Vagina (tissue), 2 donors: ENCODE measurements at regions not wholly inside any gene's neighbourhood (a gene's known extent, or its start where the extent isn't known, plus 50 kb on each side); places are given as distances from the start of the nearest gene placed in this dataset.

ENCODE experiments used
- DNase-seq, 2 donors: peaks; one replicate each; pipeline ENCODE4 v3.0.0-alpha.2; 2017; ENCODE audit errors: extremely low spot score in 2 of 2
- H3K27ac ChIP-seq: fragments of 200-600 bp; sonication (generic); one replicate; pipeline ENCODE4 v1.5.1; 2019
- H3K27me3 ChIP-seq: fragments of 200-600 bp; sonication (generic); one replicate; pipeline ENCODE4 v1.5.1; 2019
- H3K36me3 ChIP-seq, 2 donors: fragments of 200-600 bp; sonication (generic); one replicate each; pipeline ENCODE4 v1.5.1; 2017 to 2019
- H3K4me1 ChIP-seq: fragments of 200-600 bp; sonication (generic); one replicate; pipeline ENCODE4 v1.5.1; 2019
- H3K4me3 ChIP-seq, 2 donors: fragments of 200-600 bp; sonication (generic); 1 replicate in 1 of 2; 2 replicates in 1 of 2; pipeline ENCODE4 v1.5.1; 2016 to 2019
- H3K9me3 ChIP-seq: fragments of 200-600 bp; sonication (generic); one replicate; pipeline ENCODE4 v1.5.1; 2019
- POLR2A ChIP-seq, 2 donors: fragments of 450-650 bp; IDR thresholded peaks; one replicate each; pipeline ENCODE4 v1.6.1; 2017; ENCODE audit warnings: antibody characterized with exemption in 2 of 2, mild to moderate bottlenecking in 2 of 2, moderate library complexity in 2 of 2
- POLR2AphosphoS5 ChIP-seq, 2 donors: sonication (generic); formaldehyde crosslinking; IDR thresholded peaks; one replicate each; pipeline ENCODE4 v1.9.0; 2017; ENCODE audit warnings: antibody characterized with exemption in 2 of 2, mild to moderate bottlenecking in 2 of 2, low read depth in 1 of 2; ENCODE audit not compliant: insufficient read depth in 1 of 2
- intact Hi-C: fragments of 100-400 bp; cut with DNase I; formaldehyde crosslinking; loops from one replicate; pipeline ENCODE4 v1.15.1; 2023
- TF ChIP-seq, protein P1 (sequence below), 3 experiments: fragments of 450-650 bp in 2 of 3; fragments of 200-600 bp in 1 of 3; sonication (generic) in 1 of 3; IDR thresholded peaks; one replicate each; pipeline ENCODE4 v1.5.1; 2017 to 2019; ENCODE audit warnings: antibody characterized with exemption in 3 of 3, mild to moderate bottlenecking in 2 of 3, moderate library complexity in 2 of 3

DNA sequence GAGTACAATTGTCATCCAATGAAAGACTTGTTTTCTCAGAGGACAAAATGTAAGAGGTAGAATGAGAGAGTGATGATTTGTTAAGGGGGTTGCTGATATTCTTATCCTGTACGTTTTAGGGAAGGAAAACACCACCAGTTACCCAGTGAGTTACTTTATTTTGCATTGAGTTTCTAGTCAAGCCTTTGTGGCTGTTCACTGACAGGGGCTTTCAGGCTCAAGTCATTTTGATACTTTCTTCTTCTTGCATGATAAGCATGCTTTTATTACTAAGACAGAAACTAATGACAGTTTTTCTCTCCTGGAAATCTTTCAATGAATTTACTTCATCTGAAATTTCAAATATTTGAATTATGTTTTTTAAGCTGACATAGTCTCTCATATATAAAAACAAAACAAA is 710.2 kb upstream of the POM121L12 start:
- TF ChIP-seq POLR2AphosphoS5 (IDR thresholded peaks at IDR 0.05; ENCODE audit: insufficient read depth in 1 of 2, low read depth in 1 of 2) (no peak), POLR2A (IDR thresholded peaks at IDR 0.05) (no peak)
- TF ChIP-seq, protein P1, sequence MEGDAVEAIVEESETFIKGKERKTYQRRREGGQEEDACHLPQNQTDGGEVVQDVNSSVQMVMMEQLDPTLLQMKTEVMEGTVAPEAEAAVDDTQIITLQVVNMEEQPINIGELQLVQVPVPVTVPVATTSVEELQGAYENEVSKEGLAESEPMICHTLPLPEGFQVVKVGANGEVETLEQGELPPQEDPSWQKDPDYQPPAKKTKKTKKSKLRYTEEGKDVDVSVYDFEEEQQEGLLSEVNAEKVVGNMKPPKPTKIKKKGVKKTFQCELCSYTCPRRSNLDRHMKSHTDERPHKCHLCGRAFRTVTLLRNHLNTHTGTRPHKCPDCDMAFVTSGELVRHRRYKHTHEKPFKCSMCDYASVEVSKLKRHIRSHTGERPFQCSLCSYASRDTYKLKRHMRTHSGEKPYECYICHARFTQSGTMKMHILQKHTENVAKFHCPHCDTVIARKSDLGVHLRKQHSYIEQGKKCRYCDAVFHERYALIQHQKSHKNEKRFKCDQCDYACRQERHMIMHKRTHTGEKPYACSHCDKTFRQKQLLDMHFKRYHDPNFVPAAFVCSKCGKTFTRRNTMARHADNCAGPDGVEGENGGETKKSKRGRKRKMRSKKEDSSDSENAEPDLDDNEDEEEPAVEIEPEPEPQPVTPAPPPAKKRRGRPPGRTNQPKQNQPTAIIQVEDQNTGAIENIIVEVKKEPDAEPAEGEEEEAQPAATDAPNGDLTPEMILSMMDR (IDR thresholded peaks at IDR 0.05): no peak
- Histone ChIP-seq H3K4me3 (no peak overlapping the region), H3K27ac (no peak overlapping the region), H3K4me1 (no peaks in the 10 kb centered on the region), H3K9me3 (no peaks in the 10 kb centered on the region), H3K36me3 (no peaks in the 10 kb centered on the region), H3K27me3 (no peaks in the 10 kb centered on the region)
- intact Hi-C loops: no loop called here
- no peak for DNase-seq

- no peaks in the 10 kb centered on the region for H3K36me3 ChIP-seq
- TF ChIP-seq POLR2AphosphoS5 (IDR thresholded peaks at IDR 0.05; ENCODE audit: insufficient read depth in 1 of 2, low read depth in 1 of 2): no peak
- TF ChIP-seq POLR2A (IDR thresholded peaks at IDR 0.05): no peak
- TF ChIP-seq, protein P1 (IDR thresholded peaks at IDR 0.05): no peak
- H3K27me3 ChIP-seq: no peaks in the 10 kb centered on the region
- H3K27ac ChIP-seq: no peak overlapping the region
- intact Hi-C loops: no loop called here
- no peak overlapping the region for H3K4me3 ChIP-seq
- H3K4me1 ChIP-seq: no peaks in the 10 kb centered on the region
- DNase-seq: no peak
- H3K9me3 ChIP-seq: no peaks in the 10 kb centered on the region
Observed at GRCh38 chr7:52323202-52323746, 712.2 kb upstream of the POM121L12 start.

GRCh38 chr7:52320610-52321009 is 714.8 kb upstream of the POM121L12 start:
- TF ChIP-seq, protein P1 (IDR thresholded peaks at IDR 0.05): no peak
- TF ChIP-seq POLR2A (IDR thresholded peaks at IDR 0.05) (no peak), POLR2AphosphoS5 (IDR thresholded peaks at IDR 0.05; ENCODE audit: insufficient read depth in 1 of 2, low read depth in 1 of 2) (no peak)
- no peak overlapping the region for H3K27ac ChIP-seq
- H3K27me3 ChIP-seq: no peaks in the 10 kb centered on the region
- no peaks in the 10 kb centered on the region for H3K4me1 ChIP-seq
- DNase-seq: no peak
- intact Hi-C loops: no loop called here
- no peak overlapping the region for H3K4me3 ChIP-seq
- H3K9me3 ChIP-seq: no peaks in the 10 kb centered on the region
- H3K36me3 ChIP-seq: no peaks in the 10 kb centered on the region

GRCh38 chr7:52317921-52318320 is 717.5 kb upstream of the POM121L12 start:
- H3K27me3 ChIP-seq: no peaks in the 10 kb centered on the region
- H3K36me3 ChIP-seq: no peaks in the 10 kb centered on the region
- no peak overlapping the region for H3K27ac ChIP-seq
- intact Hi-C loops: no loop called here
- no peak for DNase-seq
- TF ChIP-seq POLR2AphosphoS5 (IDR thresholded peaks at IDR 0.05; ENCODE audit: insufficient read depth in 1 of 2, low read depth in 1 of 2): no peak
- TF ChIP-seq, protein P1 (IDR thresholded peaks at IDR 0.05): no peak
- H3K9me3 ChIP-seq: no peaks in the 10 kb centered on the region
- no peaks in the 10 kb centered on the region for H3K4me1 ChIP-seq
- H3K4me3 ChIP-seq: no peak overlapping the region

DNA sequence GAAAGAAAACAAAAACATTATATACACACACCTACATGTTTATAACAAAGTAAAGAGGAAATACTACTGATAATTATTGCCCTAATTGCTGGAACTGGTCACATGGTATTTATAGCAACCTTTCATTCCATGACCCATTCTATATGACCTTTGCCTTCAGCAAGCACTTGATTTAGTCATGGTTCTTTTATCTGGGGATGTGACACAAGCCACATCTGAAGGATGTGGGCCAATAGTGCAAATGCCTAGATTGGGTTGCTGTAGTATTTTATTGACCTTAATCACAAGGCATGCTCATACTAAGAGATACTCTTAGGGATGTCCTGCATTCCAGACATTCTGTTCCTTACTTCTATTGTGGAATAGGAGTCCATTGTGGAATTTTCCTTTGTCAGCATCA is 723.5 kb upstream of the POM121L12 start:
- DNase-seq: no peak
- intact Hi-C loops: no loop called here
- Histone ChIP-seq H3K27ac (no peak overlapping the region), H3K27me3 (no peaks in the 10 kb centered on the region), H3K9me3 (no peaks in the 10 kb centered on the region), H3K4me3 (no peak overlapping the region), H3K4me1 (no peaks in the 10 kb centered on the region), H3K36me3 (no peaks in the 10 kb centered on the region)
- TF ChIP-seq POLR2AphosphoS5 (IDR thresholded peaks at IDR 0.05; ENCODE audit: insufficient read depth in 1 of 2, low read depth in 1 of 2): no peak
- TF ChIP-seq, protein P1 (IDR thresholded peaks at IDR 0.05): no peak
- TF ChIP-seq POLR2A (IDR thresholded peaks at IDR 0.05): no peak
